ENCODE measurements at regions not wholly inside any gene's neighbourhood (a gene's known extent, or its start where the extent isn't known, plus 50 kb on each side); places are given as distances from the start of the nearest gene placed in this dataset.

- H3K27ac ChIP-seq: no peak overlapping the region
- no peaks in the 10 kb centered on the region for H3K4me1 ChIP-seq
- H3K27me3 ChIP-seq: no peaks in the 10 kb centered on the region
- no peaks in the 10 kb centered on the region for H3K36me3 ChIP-seq
- no peak for ATAC-seq
- intact Hi-C loops (cut with DNase I): no loop called here
- 53 to 69% methylated on average over 2 of the region's 2 CpGs for WGBS, 2 donors
- H3K9me3 ChIP-seq: no peaks in the 10 kb centered on the region
- FAIRE-seq: no peak
- TF ChIP-seq CTCF (IDR thresholded peaks at IDR 0.05): no peak
- no peak for DNase-seq
- H3K4me3 ChIP-seq: no peak overlapping the region
Measured at GRCh38 chr1:222210776-222211175, 337.1 kb downstream of the HHIPL2 start.

- ATAC-seq (no peak), FAIRE-seq (no peak), DNase-seq (no peak)
- TF ChIP-seq CTCF (IDR thresholded peaks at IDR 0.05): no peak
- H3K27me3 ChIP-seq: no peaks in the 10 kb centered on the region
- intact Hi-C loops (cut with DNase I): no loop called here
- no peak overlapping the region for H3K27ac ChIP-seq
- no peaks in the 10 kb centered on the region for H3K36me3 ChIP-seq
- 74 to 86% methylated on average over 3 of the region's 3 CpGs for WGBS, 2 donors
- no peaks in the 10 kb centered on the region for H3K9me3 ChIP-seq
- H3K4me3 ChIP-seq: no peak overlapping the region
- no peaks in the 10 kb centered on the region for H3K4me1 ChIP-seq
Measured at GRCh38 chr1:222204475-222204874, 343.4 kb downstream of the HHIPL2 start.

GRCh38 chr1:222202831-222203230, 345.1 kb downstream of the HHIPL2 start:
- no peak overlapping the region for H3K27ac ChIP-seq
- DNase-seq (no peak), FAIRE-seq (no peak), ATAC-seq (no peak)
- intact Hi-C loops (cut with DNase I): no loop called here
- H3K9me3 ChIP-seq: no peaks in the 10 kb centered on the region
- H3K27me3 ChIP-seq: no peaks in the 10 kb centered on the region
- no peak overlapping the region for H3K4me3 ChIP-seq
- WGBS, 2 donors: 49 to 53% methylated on average over 2 of the region's 2 CpGs
- no peaks in the 10 kb centered on the region for H3K4me1 ChIP-seq
- H3K36me3 ChIP-seq: no peaks in the 10 kb centered on the region
- TF ChIP-seq CTCF (IDR thresholded peaks at IDR 0.05): no peak

- Histone ChIP-seq H3K36me3 (no peaks in the 10 kb centered on the region), H3K4me3 (no peak overlapping the region), H3K9me3 (no peaks in the 10 kb centered on the region), H3K27me3 (no peaks in the 10 kb centered on the region), H3K27ac (no peak overlapping the region), H3K4me1 (no peaks in the 10 kb centered on the region)
- no peak for FAIRE-seq
- TF ChIP-seq CTCF (IDR thresholded peaks at IDR 0.05): no peak
- 51 to 59% methylated on average over 4 of the region's 4 CpGs for WGBS, 2 donors
- no peak for DNase-seq
- ATAC-seq: no peak
- intact Hi-C loops (cut with DNase I): no loop called here
Measured at GRCh38 chr1:222196736-222197135, 351.2 kb downstream of the HHIPL2 start.

- no peak for TF ChIP-seq CTCF (IDR thresholded peaks at IDR 0.05)
- Histone ChIP-seq H3K4me1 (no peaks in the 10 kb centered on the region), H3K27me3 (no peaks in the 10 kb centered on the region), H3K27ac (no peak overlapping the region), H3K4me3 (no peak overlapping the region), H3K36me3 (no peaks in the 10 kb centered on the region), H3K9me3 (no peaks in the 10 kb centered on the region)
- ATAC-seq (no peak), DNase-seq (no peak), FAIRE-seq (no peak)
- intact Hi-C loops (cut with DNase I): no loop called here
Measured at GRCh38 chr1:222196288-222196687, 351.6 kb downstream of the HHIPL2 start.
